Neural progenitor cell (in vitro differentiated cells): ENCODE measurements at regions not wholly inside any gene's neighbourhood (a gene's known extent, or its start where the extent isn't known, plus 50 kb on each side); places are given as distances from the start of the nearest gene placed in this dataset.

Source experiments
- EZH2 ChIP-seq: fragments of 200-600 bp; sonication (generic); IDR thresholded peaks from 2 replicates; pipeline ENCODE4 v1.6.1; 2017; ENCODE audit warnings: antibody characterized with exemption, mild to moderate bottlenecking, moderate library complexity
- TF ChIP-seq, protein P1 (sequence below): fragments of 200-600 bp; sonication (generic); IDR thresholded peaks from 2 replicates; pipeline ENCODE4 v1.5.1; 2017; ENCODE audit warnings: antibody characterized with exemption, mild to moderate bottlenecking

DNA sequence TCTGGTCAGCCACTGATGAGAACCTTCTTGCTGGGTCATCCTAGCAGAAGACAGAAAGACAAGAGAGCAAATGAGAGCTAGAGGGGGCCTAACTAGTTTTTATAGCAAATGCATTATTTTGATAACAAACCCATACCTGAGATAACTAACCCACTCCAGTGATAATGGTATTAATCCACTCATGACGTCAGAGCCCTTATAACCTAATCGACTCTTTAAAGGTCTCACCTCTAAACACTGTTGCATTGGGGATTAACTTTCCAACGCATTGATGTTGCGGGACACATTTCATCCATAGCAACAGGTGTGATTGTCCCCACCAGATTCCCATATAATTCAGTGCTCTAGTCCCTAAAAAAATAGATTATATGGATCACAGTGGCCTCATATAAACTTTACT is 312.1 kb downstream of the HTR1B start:
- TF ChIP-seq, protein P1, sequence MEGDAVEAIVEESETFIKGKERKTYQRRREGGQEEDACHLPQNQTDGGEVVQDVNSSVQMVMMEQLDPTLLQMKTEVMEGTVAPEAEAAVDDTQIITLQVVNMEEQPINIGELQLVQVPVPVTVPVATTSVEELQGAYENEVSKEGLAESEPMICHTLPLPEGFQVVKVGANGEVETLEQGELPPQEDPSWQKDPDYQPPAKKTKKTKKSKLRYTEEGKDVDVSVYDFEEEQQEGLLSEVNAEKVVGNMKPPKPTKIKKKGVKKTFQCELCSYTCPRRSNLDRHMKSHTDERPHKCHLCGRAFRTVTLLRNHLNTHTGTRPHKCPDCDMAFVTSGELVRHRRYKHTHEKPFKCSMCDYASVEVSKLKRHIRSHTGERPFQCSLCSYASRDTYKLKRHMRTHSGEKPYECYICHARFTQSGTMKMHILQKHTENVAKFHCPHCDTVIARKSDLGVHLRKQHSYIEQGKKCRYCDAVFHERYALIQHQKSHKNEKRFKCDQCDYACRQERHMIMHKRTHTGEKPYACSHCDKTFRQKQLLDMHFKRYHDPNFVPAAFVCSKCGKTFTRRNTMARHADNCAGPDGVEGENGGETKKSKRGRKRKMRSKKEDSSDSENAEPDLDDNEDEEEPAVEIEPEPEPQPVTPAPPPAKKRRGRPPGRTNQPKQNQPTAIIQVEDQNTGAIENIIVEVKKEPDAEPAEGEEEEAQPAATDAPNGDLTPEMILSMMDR: no peak
- TF ChIP-seq EZH2: no peak
